ENCODE measurements at regions not wholly inside any gene's neighbourhood (a gene's known extent, or its start where the extent isn't known, plus 50 kb on each side); places are given as distances from the start of the nearest gene placed in this dataset.
"Not testable (repeated sequence)": the region's sequence is repeated elsewhere in the genome, so short reads cannot be mapped to it uniquely, and the experiment has no call there.

DNA sequence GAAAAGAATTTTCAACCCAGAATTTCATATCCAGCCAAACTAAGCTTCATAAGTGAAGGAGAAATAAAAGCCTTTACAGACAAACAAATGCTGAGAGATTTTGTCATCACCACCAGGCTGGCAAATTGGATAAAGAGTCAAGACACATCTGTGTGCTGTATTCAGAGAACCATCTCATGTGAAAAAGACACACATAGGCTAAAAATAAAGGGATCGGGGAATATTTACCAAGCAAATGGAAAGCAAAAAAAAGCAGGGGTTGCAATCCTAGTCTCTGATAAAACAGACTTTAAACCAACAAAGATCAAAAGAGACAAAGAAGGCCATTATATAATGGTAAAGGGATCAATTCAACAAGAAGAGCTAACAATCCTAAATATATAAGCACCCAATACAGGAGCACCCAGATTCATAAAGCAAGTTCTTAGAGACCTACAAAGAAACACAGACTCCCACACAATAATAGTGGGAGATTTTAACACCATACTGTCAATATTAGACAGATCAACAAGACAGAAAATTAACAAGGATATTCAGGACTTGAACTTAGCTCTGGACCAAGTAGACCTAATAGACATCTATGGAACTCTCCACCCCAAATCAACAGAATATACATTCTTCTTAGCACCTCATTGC is 55.9 kb upstream of the ACSM6 start:
- not testable (repeated sequence) for DNase-seq (ENCODE audit: low spot score)

DNA sequence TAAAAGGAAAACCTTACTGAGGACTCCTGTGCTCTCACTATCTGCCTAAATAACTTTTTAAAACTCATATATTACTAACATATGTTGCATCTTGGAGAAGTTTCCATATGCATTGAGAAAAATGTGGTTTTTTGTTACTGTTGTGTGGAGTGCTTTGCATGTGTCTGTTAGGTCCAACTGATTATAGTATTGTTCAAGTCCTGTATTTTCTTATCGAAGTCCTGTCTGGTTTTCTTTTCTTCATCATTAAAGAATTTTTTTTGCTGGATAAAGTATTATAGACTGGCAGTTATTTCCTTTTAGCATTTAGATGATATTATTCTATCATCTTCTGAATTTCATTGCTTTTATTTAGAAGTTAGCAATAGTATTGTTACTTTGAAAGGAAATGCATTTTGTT is 59.5 kb upstream of the ACSM6 start:
- no peak for DNase-seq (ENCODE audit: low spot score)

DNA sequence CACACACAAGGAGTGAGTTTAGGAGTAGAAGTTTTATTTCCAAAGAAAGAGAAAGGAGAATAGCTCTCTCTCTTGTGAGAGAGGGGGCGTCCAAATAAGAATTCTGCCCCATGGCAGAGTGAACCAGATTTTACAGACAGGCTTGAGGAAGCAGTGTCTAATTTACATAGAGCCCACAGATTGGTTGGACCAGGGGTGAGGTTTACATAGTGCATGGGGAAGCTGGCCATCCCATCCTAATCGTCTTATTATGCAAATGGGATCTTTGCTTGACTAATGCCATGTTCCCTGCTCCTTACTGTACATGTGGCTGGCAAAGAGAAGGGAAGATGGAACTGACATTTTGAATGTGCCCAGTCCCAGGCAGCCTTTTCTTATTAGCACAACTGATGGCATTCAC is 60.0 kb upstream of the ACSM6 start:
- DNase-seq (ENCODE audit: low spot score), result no peak

DNA sequence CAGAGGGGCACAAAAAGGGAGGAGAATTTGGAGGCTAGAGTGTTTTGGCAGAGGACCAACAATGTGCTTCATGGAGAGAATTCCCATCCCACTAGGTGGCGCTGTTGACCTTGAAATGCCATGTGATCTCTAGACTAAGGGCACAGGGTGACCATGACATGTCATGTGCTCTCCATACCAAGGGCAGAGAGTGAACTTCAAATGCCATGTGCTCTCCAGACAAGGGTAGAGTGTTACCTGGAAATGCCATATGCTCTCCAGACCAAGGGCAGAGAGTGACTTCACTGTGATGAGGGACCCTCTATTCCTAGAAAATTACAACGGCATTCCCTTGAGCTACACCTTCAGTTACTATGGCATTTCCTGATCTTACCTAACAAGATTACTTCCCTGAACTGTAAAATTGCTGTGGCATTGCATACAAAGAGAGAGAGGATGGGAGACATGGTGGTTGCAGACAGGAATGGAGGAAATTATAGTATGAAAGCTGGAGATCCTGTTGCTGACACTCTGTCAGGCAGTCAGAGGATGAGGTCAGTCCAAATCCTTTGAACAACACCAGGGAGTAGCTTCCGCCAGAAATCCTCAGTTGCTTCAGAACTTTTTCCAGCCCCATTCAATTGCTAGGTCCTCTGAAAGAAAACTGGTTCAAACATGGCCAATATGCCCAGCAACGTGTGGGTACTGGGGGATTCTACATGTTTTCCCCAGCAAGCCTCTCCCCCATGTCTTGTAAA is 60.9 kb upstream of the ACSM6 start:
- DNase-seq (ENCODE audit: low spot score), result peak; percentile 81

DNA sequence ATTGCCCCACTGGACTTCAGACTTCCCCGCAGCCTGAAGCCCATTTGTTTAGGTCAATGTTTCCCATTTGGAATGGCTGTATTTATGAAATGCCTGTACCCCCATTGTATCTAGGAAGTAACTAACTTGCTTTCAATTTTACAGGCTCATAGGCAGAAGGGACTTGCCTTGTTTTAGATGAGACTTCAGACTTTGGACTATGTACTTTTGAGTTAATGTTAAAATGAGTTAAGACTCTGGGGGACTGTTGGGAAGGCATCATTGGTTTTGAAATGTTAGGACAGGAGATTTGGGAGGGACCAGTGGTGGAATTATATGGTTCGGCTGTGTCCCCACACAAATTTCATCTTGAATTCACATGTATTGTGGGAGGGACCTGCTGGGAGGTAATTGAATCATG is 61.1 kb upstream of the CYP2C8 start:
- DNase-seq (ENCODE audit: low spot score), result not testable (repeated sequence)

DNA sequence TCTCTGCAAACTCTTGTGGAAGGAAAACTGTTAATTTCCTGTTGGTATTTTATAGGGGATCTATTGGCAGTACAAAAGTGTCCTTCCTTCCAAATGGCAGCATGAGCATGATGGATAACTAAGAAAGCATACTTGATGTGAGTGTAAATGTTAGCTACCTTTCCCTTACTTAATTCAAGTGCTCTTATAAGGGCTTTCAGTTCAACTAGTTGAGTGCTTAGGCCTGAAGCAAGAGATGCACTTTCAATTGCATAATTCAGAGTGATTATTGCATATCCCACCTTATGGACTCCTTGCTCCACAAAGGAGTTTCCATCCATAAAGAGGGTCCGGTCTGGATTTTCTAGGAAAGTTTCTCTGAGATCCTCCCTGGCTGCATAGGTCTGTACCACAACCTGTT is 56.3 kb upstream of the CYP2C8 start:
- no peak for DNase-seq (ENCODE audit: low spot score)

DNA sequence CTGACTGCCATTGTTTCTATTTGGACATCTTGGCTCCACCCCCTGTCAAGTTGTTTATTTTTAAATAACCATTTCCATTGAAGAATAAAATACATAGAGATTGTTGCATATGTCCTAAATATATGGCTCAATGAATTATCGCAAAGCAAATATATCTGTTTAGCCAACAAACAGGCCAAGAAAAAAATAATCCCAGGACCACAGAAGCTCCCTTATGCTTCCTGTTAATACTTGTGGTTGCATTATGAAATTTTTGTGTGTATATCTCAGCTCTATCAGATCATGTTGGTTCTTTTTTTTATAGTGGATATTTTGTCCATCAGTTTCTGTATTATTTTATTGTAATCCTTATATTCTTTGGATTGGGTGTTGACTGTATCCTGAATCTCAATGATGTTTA is 53.4 kb upstream of the CYP2C8 start:
- DNase-seq (ENCODE audit: low spot score), result no peak

DNA sequence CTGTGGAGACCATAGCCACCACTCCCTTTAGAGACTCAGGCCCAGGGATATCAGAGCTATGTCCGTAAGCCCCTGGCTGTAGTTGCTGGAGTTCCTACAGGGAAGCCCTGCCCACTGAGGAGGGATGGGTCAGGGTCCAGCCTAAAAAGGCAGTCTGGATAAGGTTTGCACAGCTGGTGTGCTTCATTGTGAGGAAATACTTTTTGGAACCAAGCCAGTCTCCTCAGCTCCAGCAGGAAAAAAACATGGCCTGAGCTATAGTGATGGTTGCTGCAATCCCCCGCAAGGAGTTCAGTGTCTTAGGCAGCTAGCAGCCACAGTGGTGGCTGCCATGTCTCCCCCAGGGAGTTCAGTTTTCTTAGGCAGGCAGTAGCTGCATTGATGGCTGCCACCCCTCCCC is 52.6 kb upstream of the CYP2C8 start:
- DNase-seq (ENCODE audit: low spot score), result no peak
